PC-9 (cell line): ENCODE measurements at regions not wholly inside any gene's neighbourhood (a gene's known extent, or its start where the extent isn't known, plus 50 kb on each side); places are given as distances from the start of the nearest gene placed in this dataset.

Experiments
- BruUV-seq: library from RNA; stranded (reverse); fragments of 400-500 nt; replicated peaks from 2 replicates; lab custom pipeline; 2021; lab: Mats Ljungman, UMichigan
- CTCF ChIA-PET: fragments of 300-600 bp; sonication (Branson Sonifier 250); formaldehyde crosslinking; loops from one replicate; lab custom pipeline; 2022; ENCODE audit warnings: antibody characterized with exemption; lab: Charles Lee
- POLR2A ChIA-PET: fragments of 300-600 bp; sonication (Branson Sonifier 250); formaldehyde crosslinking; loops from one replicate; lab custom pipeline; 2022; ENCODE audit warnings: antibody characterized with exemption; ENCODE audit not compliant: unreplicated experiment; lab: Charles Lee
- DNase-seq, 2 experiments: peaks; one replicate each; pipeline versions ENCODE4 v3.0.0 to v3.0.0-alpha.2; 2015 to 2022; ENCODE audit warnings: mixed read lengths in 1 of 2
- H2AFZ ChIP-seq: fragments of 200-600 bp; sonication (generic); 2 replicates; pipeline ENCODE4 v1.8.1; 2017; ENCODE audit warnings: antibody characterized with exemption
- H3F3A ChIP-seq: fragments of 200-600 bp; sonication (generic); 2 replicates; pipeline ENCODE4 v1.8.1; 2017; ENCODE audit warnings: antibody characterized with exemption, mild to moderate bottlenecking, low read depth; ENCODE audit not compliant: insufficient read depth
- H3K27ac ChIP-seq: fragments of 200-600 bp; sonication (generic); 2 replicates; pipeline ENCODE4 v1.6.1; 2016; ENCODE audit warnings: mixed run types
- H3K27me3 ChIP-seq: fragments of 200-600 bp; sonication (generic); 2 replicates; pipeline ENCODE4 v1.6.1; 2016; ENCODE audit warnings: low read depth, mixed run types; ENCODE audit not compliant: insufficient read depth
- H3K36me3 ChIP-seq: fragments of 200-600 bp; sonication (generic); 2 replicates; pipeline ENCODE4 v1.6.1; 2016; ENCODE audit warnings: low read depth, mixed run types
- H3K4me1 ChIP-seq: fragments of 200-600 bp; sonication (generic); replicated peaks from 2 replicates; pipeline ENCODE4 v1.6.1; 2016; ENCODE audit warnings: mixed run types; ENCODE audit not compliant: insufficient read depth
- H3K4me2 ChIP-seq: fragments of 200-600 bp; sonication (generic); 2 replicates; pipeline ENCODE4 v1.6.1; 2017; ENCODE audit warnings: mixed run types
- H3K4me3 ChIP-seq: fragments of 200-600 bp; sonication (generic); 2 replicates; pipeline ENCODE4 v1.6.1; 2016; ENCODE audit warnings: mixed run types
- H3K79me2 ChIP-seq: fragments of 200-600 bp; sonication (generic); 2 replicates; pipeline ENCODE4 v1.6.1; 2017; ENCODE audit warnings: low read depth, mixed run types
- H3K9me2 ChIP-seq: fragments of 200-600 bp; sonication (generic); 2 replicates; pipeline ENCODE4 v1.8.1; 2017; ENCODE audit warnings: mild to moderate bottlenecking; ENCODE audit not compliant: insufficient read depth
- H3K9me3 ChIP-seq: fragments of 200-600 bp; sonication (generic); 2 replicates; pipeline ENCODE4 v1.8.1; 2016; ENCODE audit warnings: low read depth; ENCODE audit not compliant: insufficient read depth
- H4K20me1 ChIP-seq: fragments of 200-600 bp; sonication (generic); 2 replicates; pipeline ENCODE4 v1.8.1; 2017; ENCODE audit not compliant: insufficient read depth
- EZH2 ChIP-seq: fragments of 200-600 bp; sonication (generic); IDR thresholded peaks from 2 replicates; pipeline ENCODE4 v1.8.0; 2017; ENCODE audit warnings: antibody characterized with exemption, low read depth
- intact Hi-C: fragments of 100-400 bp; cut with micrococcal nuclease; formaldehyde crosslinking; loops from one replicate; pipeline ENCODE4 v1.10.0; 2022; ENCODE audit not compliant: unreplicated experiment
- TF ChIP-seq, protein P1 (sequence below): fragments of 200-600 bp; sonication (generic); conservative IDR thresholded peaks from 2 replicates; pipeline ENCODE4 v1.6.1; 2017; ENCODE audit warnings: mixed run types, antibody characterized with exemption, mild to moderate bottlenecking, moderate library complexity

DNA sequence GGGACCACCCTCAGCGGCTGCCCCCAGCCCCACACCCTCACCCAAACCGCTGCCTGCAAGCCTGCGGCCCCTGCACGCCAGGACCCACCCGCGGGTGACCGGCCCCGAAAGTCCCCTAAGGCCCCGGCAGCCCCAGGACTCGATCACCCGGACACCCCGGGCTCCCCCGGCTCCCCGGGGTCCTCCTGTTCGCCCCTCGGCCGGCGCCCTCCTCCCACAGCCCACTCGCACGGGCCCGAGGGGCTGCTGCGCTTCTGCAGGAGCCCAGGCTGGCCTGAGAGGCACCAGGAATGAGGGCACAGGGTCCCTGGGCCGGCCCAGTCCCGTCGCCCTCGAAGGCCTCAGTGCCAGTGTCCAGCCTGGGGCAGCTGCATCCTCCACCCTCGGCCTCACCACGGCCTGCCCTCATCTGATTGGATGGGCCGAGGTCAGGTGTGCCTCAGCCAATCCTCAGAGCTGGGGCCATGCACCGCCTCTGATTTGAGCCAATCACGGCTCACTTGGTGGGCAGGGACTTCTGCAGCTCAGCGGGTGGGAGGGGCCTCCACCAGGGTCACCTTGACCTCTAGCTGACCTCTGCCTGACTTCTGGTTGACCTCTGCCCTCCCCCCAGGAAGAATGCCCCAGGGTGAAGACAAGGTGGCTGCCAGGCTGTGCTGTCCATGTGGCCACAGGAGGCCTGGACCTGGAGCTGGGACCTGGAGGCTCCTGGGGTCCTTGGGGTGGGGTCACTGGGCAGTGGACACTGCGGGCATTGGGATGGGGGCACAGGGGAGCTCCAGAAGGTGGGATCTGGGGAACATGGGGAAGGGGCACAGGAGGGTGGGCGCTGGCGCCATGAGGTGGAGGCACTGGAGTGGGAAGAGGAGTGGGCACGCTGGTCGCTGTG lies 97.6 kb upstream of the NKX1-1 start:
- POLR2A ChIA-PET: no interaction called here
- CTCF ChIA-PET: no interaction called here
- H3K79me2 ChIP-seq: no peaks in the 10 kb centered on the region

DNA sequence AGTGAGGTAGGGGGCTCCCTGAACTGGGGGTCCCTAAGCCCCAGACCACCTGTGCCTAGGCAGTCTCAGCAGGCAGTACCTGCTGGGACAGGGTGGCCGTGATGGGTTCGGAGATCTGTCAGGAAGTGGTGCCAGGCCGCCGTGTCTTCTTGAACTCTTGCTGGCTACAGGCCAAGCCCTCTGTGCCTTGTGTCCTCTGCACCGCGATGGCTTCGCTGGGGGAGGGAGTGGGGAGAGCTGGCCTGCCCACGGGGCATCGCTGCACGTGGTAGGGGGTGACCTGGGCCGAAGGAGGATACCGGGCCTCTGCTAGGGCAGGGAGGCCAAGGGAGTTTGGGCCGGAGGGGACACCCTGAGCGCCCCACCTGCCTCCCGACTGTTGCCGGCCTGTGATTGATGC lies 96.7 kb upstream of the NKX1-1 start:
- Histone ChIP-seq H3K4me2 (no peak overlapping the region), H3K9me2 (no peaks in the 10 kb centered on the region), H4K20me1 (no peaks in the 10 kb centered on the region), H3K9me3 (no peaks in the 10 kb centered on the region), H3K36me3 (no peaks in the 10 kb centered on the region), H2AFZ (no peak overlapping the region), H3K27ac (no peak overlapping the region), H3F3A (no peaks in the 10 kb centered on the region), H3K4me1 (no peaks in the 10 kb centered on the region), H3K4me3 (no peak overlapping the region), H3K27me3 (peaks cover 76% of the 10 kb centered on the region), H3K79me2 (no peaks in the 10 kb centered on the region)
- ChIA-PET CTCF (no interaction called here), POLR2A (no interaction called here)
- intact Hi-C loops: no loop called here
- no TSS peak for BruUV-seq
- TF ChIP-seq, protein P1, sequence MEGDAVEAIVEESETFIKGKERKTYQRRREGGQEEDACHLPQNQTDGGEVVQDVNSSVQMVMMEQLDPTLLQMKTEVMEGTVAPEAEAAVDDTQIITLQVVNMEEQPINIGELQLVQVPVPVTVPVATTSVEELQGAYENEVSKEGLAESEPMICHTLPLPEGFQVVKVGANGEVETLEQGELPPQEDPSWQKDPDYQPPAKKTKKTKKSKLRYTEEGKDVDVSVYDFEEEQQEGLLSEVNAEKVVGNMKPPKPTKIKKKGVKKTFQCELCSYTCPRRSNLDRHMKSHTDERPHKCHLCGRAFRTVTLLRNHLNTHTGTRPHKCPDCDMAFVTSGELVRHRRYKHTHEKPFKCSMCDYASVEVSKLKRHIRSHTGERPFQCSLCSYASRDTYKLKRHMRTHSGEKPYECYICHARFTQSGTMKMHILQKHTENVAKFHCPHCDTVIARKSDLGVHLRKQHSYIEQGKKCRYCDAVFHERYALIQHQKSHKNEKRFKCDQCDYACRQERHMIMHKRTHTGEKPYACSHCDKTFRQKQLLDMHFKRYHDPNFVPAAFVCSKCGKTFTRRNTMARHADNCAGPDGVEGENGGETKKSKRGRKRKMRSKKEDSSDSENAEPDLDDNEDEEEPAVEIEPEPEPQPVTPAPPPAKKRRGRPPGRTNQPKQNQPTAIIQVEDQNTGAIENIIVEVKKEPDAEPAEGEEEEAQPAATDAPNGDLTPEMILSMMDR: no peak
- no peak for TF ChIP-seq EZH2
- no peak for DNase-seq

More for the DNA sequence above, 97.6 kb upstream of the NKX1-1 start:
- Histone ChIP-seq H3K4me1 (no peaks in the 10 kb centered on the region), H3K27ac (no peak overlapping the region), H3K27me3 (peaks cover 76% of the 10 kb centered on the region), H3K4me3 (no peak overlapping the region), H3K9me3 (no peaks in the 10 kb centered on the region), H3K9me2 (no peaks in the 10 kb centered on the region), H3K4me2 (no peak overlapping the region), H3F3A (no peaks in the 10 kb centered on the region), H2AFZ (no peak overlapping the region), H3K36me3 (no peaks in the 10 kb centered on the region), H4K20me1 (no peaks in the 10 kb centered on the region)
- BruUV-seq: no TSS peak
- TF ChIP-seq EZH2: no peak
- TF ChIP-seq, protein P1: no peak
- intact Hi-C loops: no loop called here
- DNase-seq: no peak

DNA sequence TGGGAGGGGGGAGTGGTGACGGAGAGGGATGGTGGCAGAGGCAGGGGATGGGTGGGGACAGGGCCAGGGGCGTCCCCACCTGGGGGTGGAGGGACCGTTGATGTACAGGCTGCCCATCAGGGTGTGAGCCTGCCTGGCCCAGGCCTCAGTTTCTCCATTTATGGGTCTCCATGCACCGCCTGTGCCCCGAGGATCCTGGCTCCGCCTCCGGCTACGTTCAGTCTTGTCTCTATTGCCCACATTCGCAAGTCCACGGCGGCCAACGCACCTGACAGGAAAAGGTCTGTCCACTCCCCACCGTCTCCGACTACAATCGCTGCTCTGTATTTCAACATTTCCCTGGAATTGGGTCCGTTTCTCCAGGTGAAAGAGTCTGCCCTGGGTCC lies 96.3 kb upstream of the NKX1-1 start:
- no peak for TF ChIP-seq EZH2
- TF ChIP-seq, protein P1: no peak
- Histone ChIP-seq H3K9me2 (no peaks in the 10 kb centered on the region), H3K4me2 (no peak overlapping the region), H2AFZ (no peak overlapping the region), H4K20me1 (no peaks in the 10 kb centered on the region), H3K4me3 (no peak overlapping the region), H3K9me3 (no peaks in the 10 kb centered on the region), H3K36me3 (no peaks in the 10 kb centered on the region), H3K27me3 (peaks cover 76% of the 10 kb centered on the region), H3K27ac (no peak overlapping the region), H3K79me2 (no peaks in the 10 kb centered on the region), H3F3A (no peaks in the 10 kb centered on the region), H3K4me1 (no peaks in the 10 kb centered on the region)
- DNase-seq: no peak
- ChIA-PET CTCF (interaction anchor here (0.6 kb wide), 1 partner anchor 11 kb away, joined by 3 read pairs; no protein-coding TSS in a partner anchor), POLR2A (no interaction called here)
- no TSS peak for BruUV-seq
- intact Hi-C loops: no loop called here
